Stomach (tissue), 8 donors: ENCODE measurements at regions not wholly inside any gene's neighbourhood (a gene's known extent, or its start where the extent isn't known, plus 50 kb on each side); places are given as distances from the start of the nearest gene placed in this dataset.
"Not testable (repeated sequence)": the region's sequence is repeated elsewhere in the genome, so short reads cannot be mapped to it uniquely, and the experiment has no call there.

ENCODE experiments used
- DNase-seq, 2 donors: peaks; one replicate each; pipeline versions ENCODE4 v3.0.0 to v3.0.0-alpha.2; 2013 to 2019
- H3K27ac ChIP-seq, 5 donors: fragments of 200-600 bp in 4 of 5; sonication (generic) in 4 of 5; one replicate each; pipeline ENCODE4 v1.5.1; 2013 to 2019; ENCODE audit warnings: mild to moderate bottlenecking in 1 of 5, moderate library complexity in 1 of 5
- H3K27me3 ChIP-seq, 3 donors: fragments of 200-600 bp; sonication (generic); one replicate each; pipeline ENCODE4 v1.5.1; 2017 to 2019; ENCODE audit warnings: mixed run types in 1 of 3
- H3K36me3 ChIP-seq, 4 donors: fragments of 200-600 bp; sonication (generic); 1 replicate in 3 of 4; 2 replicates in 1 of 4; pipeline ENCODE4 v1.5.1; 2016 to 2019
- H3K4me1 ChIP-seq, 4 donors: fragments of 200-600 bp; sonication (generic); one replicate each; pipeline ENCODE4 v1.5.1; 2016 to 2019
- H3K4me3 ChIP-seq, 4 donors: fragments of 200-600 bp; sonication (generic) in 3 of 4; one replicate each; pipeline ENCODE4 v1.5.1; 2016 to 2019; ENCODE audit warnings: mild to moderate bottlenecking in 1 of 4
- H3K9me3 ChIP-seq, 4 donors: fragments of 200-600 bp; sonication (generic); one replicate each; pipeline ENCODE4 v1.5.1; 2016 to 2019
- CTCF ChIP-seq, 7 experiments: fragments of 450-650 bp in 4 of 7; fragments of 200-600 bp in 3 of 7; sonication (generic) in 3 of 7; IDR thresholded peaks; one replicate each; pipeline ENCODE4 v1.5.1; 2016 to 2019; ENCODE audit warnings: antibody characterized with exemption in 7 of 7, control low read depth in 2 of 7, mild to moderate bottlenecking in 1 of 7
- EP300 ChIP-seq: sonication (generic); formaldehyde crosslinking; IDR thresholded peaks from one replicate; pipeline ENCODE4 v1.6.1; 2017; ENCODE audit warnings: antibody characterized with exemption
- POLR2A ChIP-seq, 4 donors: fragments of 450-650 bp; IDR thresholded peaks; one replicate each; pipeline ENCODE4 v1.6.1; 2016; ENCODE audit warnings: antibody characterized with exemption in 4 of 4, control low read depth in 2 of 4, mild to moderate bottlenecking in 1 of 4, moderate library complexity in 1 of 4
- POLR2AphosphoS5 ChIP-seq, 3 donors: sonication (generic); formaldehyde crosslinking; IDR thresholded peaks; one replicate each; pipeline ENCODE4 v1.6.1; 2016; ENCODE audit warnings: antibody characterized with exemption in 3 of 3
- WGBS, 5 donors: extraction: QIAGEN DNeasy Blood & Tissue Kit in 3 of 5; methylation state at CpG; one replicate each; pipeline versions ENCODE4 v1.1.5 to v1.1.7; 2013 to 2018; 5-methylcytosine and 5-hydroxymethylcytosine counted together
- intact Hi-C: fragments of 100-400 bp; cut with DNase I; formaldehyde crosslinking; loops from one replicate; pipeline ENCODE4 v1.15.1; 2023; ENCODE audit warnings: low total_unique reads
- donor health status: healthy with polysubstance abuse.
- donor health status: Bipolar disorder and iron deficiency.
- donor health status: healthy.

DNA sequence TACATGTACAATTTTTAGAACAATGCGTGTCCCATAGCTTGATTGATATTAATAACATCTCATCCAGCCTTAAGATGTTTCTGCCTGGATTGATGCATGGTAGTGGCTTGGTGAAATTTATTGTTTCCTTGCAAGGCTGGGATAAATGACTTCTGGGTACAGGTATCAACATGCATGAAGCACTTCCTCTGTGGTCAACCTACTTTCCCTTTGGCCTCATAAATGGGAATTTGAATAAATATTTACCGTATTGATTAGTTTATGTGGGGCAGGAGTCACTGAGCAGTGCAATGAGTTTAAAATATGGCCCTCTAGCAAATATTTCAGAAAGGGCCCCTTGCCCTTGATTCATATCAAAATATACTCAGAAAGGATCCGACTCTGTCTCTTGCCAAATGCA, 83.9 kb upstream of the KCNE2 start:
- Histone ChIP-seq H3K36me3 (no peaks in the 10 kb centered on the region), H3K4me3 (no peak overlapping the region), H3K27ac (no peak overlapping the region), H3K4me1 (peaks cover 0 to 16% (median 10%) of the 10 kb centered on the region in 4 donors), H3K27me3 (no peaks in the 10 kb centered on the region), H3K9me3 (no peaks in the 10 kb centered on the region)
- DNase-seq: no peak
- WGBS, 5 donors: 53 to 61% (median 58%) methylated on average over 3 of the region's 3 CpGs
- intact Hi-C loops: no loop called here
- no peak for TF ChIP-seq POLR2AphosphoS5 (IDR thresholded peaks at IDR 0.05)

GRCh38 chr21:34280389-34280795, 83.4 kb upstream of the KCNE2 start:
- Histone ChIP-seq H3K4me3 (no peak overlapping the region), H3K27me3 (no peaks in the 10 kb centered on the region), H3K36me3 (no peaks in the 10 kb centered on the region), H3K27ac (no peak overlapping the region), H3K4me1 (peaks cover 0 to 16% (median 10%) of the 10 kb centered on the region in 4 donors), H3K9me3 (peaks cover 0 to 1% (median under 1%) of the 10 kb centered on the region in 4 donors)
- peak in 1 of 2 donors; percentile 79 for DNase-seq
- intact Hi-C loops: no loop called here
- 51 to 68% (median 61%) methylated on average over 6 of the region's 6 CpGs for WGBS, 5 donors
- TF ChIP-seq EP300 (no peak), POLR2AphosphoS5 (IDR thresholded peaks at IDR 0.05) (no peak), POLR2A (IDR thresholded peaks at IDR 0.05) (no peak), CTCF (IDR thresholded peaks at IDR 0.05) (no peak)

- Histone ChIP-seq H3K4me3 (no peak overlapping the region), H3K9me3 (peaks cover 0 to 6% (median 3%) of the 10 kb centered on the region in 4 donors), H3K27me3 (no peaks in the 10 kb centered on the region), H3K4me1 (peaks cover 0 to 16% (median 10%) of the 10 kb centered on the region in 4 donors), H3K27ac (no peak overlapping the region), H3K36me3 (no peaks in the 10 kb centered on the region)
- DNase-seq: peak in 1 of 2 donors; percentile 68
- WGBS, 5 donors: 47 to 79% (median 72%) methylated on average over 7 to 9 of the region's 9 CpGs
- intact Hi-C loops: no loop called here
- TF ChIP-seq CTCF (IDR thresholded peaks at IDR 0.05) (no peak), POLR2A (IDR thresholded peaks at IDR 0.05) (no peak), POLR2AphosphoS5 (IDR thresholded peaks at IDR 0.05) (no peak), EP300 (no peak)
Observed at GRCh38 chr21:34280959-34281358, 82.8 kb upstream of the KCNE2 start.

DNA sequence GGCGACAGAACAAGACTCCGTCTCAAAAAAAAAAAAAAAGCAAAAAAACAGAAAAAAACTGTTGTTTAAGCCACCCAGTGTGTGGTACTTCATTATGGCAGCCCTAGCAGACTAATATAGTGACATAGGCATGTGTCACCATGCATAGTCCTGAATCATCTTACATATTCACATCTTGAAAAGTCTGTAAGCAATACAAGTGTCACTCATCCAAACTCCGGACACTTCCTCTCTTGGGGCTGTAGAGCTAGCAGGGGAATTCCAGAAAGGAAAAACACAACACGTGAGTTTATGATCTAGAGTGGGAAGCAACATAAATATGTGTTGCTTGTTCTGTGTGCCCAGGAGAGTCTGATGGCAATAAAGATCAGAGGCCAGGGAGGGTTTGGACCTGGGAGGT, 81.6 kb upstream of the KCNE2 start:
- H3K9me3 ChIP-seq: peaks cover 0 to 14% (median 4%) of the 10 kb centered on the region in 4 donors
- intact Hi-C loops: no loop called here
- peaks cover 0 to 16% (median 10%) of the 10 kb centered on the region in 4 donors for H3K4me1 ChIP-seq
- no peaks in the 10 kb centered on the region for H3K27me3 ChIP-seq
- H3K4me3 ChIP-seq: no peak overlapping the region
- TF ChIP-seq POLR2A (IDR thresholded peaks at IDR 0.05) (no peak), CTCF (IDR thresholded peaks at IDR 0.05) (no peak), POLR2AphosphoS5 (IDR thresholded peaks at IDR 0.05) (no peak), EP300 (no peak)
- H3K36me3 ChIP-seq: no peaks in the 10 kb centered on the region
- no peak for DNase-seq
- no peak overlapping the region for H3K27ac ChIP-seq
- WGBS, 5 donors: 78 to 86% (median 80%) methylated on average over 4 of the region's 4 CpGs

- 65 to 77% (median 74%) methylated on average over 4 of the region's 4 CpGs for WGBS, 5 donors
Observed at GRCh38 chr21:34284666-34285065, 79.1 kb upstream of the KCNE2 start.

GRCh38 chr21:34288042-34288441, 75.8 kb upstream of the KCNE2 start:
- H3K27me3 ChIP-seq, H3K36me3 ChIP-seq, H3K27ac ChIP-seq, DNase-seq, H3K4me3 ChIP-seq, H3K4me1 ChIP-seq, intact Hi-C loops: not testable (repeated sequence)
- H3K9me3 ChIP-seq: peaks cover 6 to 28% (median 16%) of the 10 kb centered on the region in 4 donors

More at GRCh38 chr21:34284666-34285065, 79.1 kb upstream of the KCNE2 start:
- peaks cover 6 to 28% (median 16%) of the 10 kb centered on the region in 4 donors for H3K9me3 ChIP-seq
- H3K27ac ChIP-seq: no peak overlapping the region
- no peak for DNase-seq
- TF ChIP-seq POLR2AphosphoS5 (IDR thresholded peaks at IDR 0.05) (no peak), EP300 (no peak)
- intact Hi-C loops: no loop called here
- H3K4me1 ChIP-seq: peaks cover 0 to 16% (median 10%) of the 10 kb centered on the region in 4 donors
- no peak overlapping the region for H3K4me3 ChIP-seq
- no peaks in the 10 kb centered on the region for H3K36me3 ChIP-seq
- no peaks in the 10 kb centered on the region for H3K27me3 ChIP-seq
